Gastroesophageal sphincter (tissue), 3 donors: ENCODE measurements at regions not wholly inside any gene's neighbourhood (a gene's known extent, or its start where the extent isn't known, plus 50 kb on each side); places are given as distances from the start of the nearest gene placed in this dataset.

Experiments used
- CTCF ChIP-seq, 4 experiments: fragments of 200-600 bp in 2 of 4; fragments of 450-650 bp in 2 of 4; sonication (generic) in 1 of 4; IDR thresholded peaks; one replicate each; pipeline ENCODE4 v1.5.1; 2017 to 2019; ENCODE audit warnings: antibody characterized with exemption in 4 of 4, mild to moderate bottlenecking in 2 of 4, moderate library complexity in 2 of 4
- EP300 ChIP-seq: sonication (generic); formaldehyde crosslinking; IDR thresholded peaks from one replicate; pipeline ENCODE4 v1.6.1; 2017; ENCODE audit warnings: antibody characterized with exemption, mild to moderate bottlenecking
- POLR2A ChIP-seq, 2 donors: fragments of 450-650 bp; IDR thresholded peaks; one replicate each; pipeline ENCODE4 v1.6.1; 2017; ENCODE audit warnings: antibody characterized with exemption in 2 of 2, mild to moderate bottlenecking in 2 of 2, moderate library complexity in 1 of 2
- POLR2AphosphoS5 ChIP-seq: sonication (generic); formaldehyde crosslinking; IDR thresholded peaks from one replicate; pipeline ENCODE4 v1.6.1; 2017; ENCODE audit warnings: antibody characterized with exemption

- TF ChIP-seq CTCF (IDR thresholded peaks at IDR 0.05) (no peak), POLR2AphosphoS5 (peak; percentile 36), EP300 (no peak), POLR2A (IDR thresholded peaks at IDR 0.05) (no peak)
Measured at GRCh38 chr4:137664046-137664387, 131.7 kb upstream of the PCDH18 start.
